ENCODE measurements at regions not wholly inside any gene's neighbourhood (a gene's known extent, or its start where the extent isn't known, plus 50 kb on each side); places are given as distances from the start of the nearest gene placed in this dataset.
"Not testable (repeated sequence)": the region's sequence is repeated elsewhere in the genome, so short reads cannot be mapped to it uniquely, and the experiment has no call there.

DNA sequence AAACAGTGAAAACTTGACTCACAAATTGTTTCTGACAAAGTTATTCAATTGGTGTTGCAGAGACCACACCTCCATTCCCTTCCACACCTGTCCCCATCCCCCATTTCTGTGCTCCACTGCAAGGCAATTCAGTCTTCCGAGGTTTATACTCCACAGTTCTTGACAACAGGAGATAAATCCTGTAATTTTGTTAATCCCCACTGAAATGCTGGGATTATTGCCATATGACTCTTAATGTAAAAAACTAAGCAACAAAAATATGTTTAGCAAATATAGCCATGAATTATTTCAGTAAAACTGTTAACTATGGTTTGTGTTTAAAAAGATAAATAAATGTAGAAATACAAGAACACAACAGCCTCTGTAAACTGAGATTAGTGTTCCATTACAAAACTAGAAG, 170.1 kb upstream of the SEMA3D start:
- Histone ChIP-seq H3K27me3 (no peaks in the 10 kb centered on the region), H3K36me3 (no peaks in the 10 kb centered on the region), H3K4me3 (ENCODE audit: low read depth in 1 of 2, low read length in 1 of 2) (no peak overlapping the region), H3K9me3 (no peaks in the 10 kb centered on the region), H3K4me1 (ENCODE audit: control insufficient read depth in 1 of 2, insufficient read depth in 1 of 2, low read depth in 1 of 2, low read length in 1 of 2) (no peaks in the 10 kb centered on the region), H3K27ac (no peak overlapping the region)
- TF ChIP-seq CTCF (IDR thresholded peaks at IDR 0.05): no peak

DNA sequence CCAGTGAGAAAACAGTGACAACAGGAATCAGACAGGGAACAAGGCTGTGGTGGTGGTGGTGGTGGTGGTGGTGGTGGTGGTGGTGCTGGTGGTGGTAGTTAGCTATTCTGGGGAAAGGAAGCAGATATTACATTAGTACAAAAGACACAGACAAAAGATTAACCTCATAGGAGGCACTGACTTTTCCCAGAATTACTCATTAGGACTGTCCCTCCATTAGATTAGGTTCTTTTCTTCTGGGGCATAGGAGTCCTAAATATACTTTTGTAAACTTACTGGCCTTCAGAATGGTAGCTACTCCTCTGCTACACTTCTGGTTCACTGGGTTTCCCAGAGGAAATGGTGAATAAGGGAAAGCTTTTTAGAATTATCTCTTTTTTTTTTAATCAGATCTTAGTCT, 156.6 kb upstream of the SEMA3D start:
- Histone ChIP-seq H3K36me3 (no peaks in the 10 kb centered on the region), H3K27ac (no peak overlapping the region), H3K4me1 (ENCODE audit: control insufficient read depth in 1 of 2, insufficient read depth in 1 of 2, low read depth in 1 of 2, low read length in 1 of 2) (no peaks in the 10 kb centered on the region), H3K27me3 (no peaks in the 10 kb centered on the region), H3K4me3 (ENCODE audit: low read depth in 1 of 2, low read length in 1 of 2) (no peak overlapping the region), H3K9me3 (no peaks in the 10 kb centered on the region)
- no peak for TF ChIP-seq CTCF (IDR thresholded peaks at IDR 0.05)

DNA sequence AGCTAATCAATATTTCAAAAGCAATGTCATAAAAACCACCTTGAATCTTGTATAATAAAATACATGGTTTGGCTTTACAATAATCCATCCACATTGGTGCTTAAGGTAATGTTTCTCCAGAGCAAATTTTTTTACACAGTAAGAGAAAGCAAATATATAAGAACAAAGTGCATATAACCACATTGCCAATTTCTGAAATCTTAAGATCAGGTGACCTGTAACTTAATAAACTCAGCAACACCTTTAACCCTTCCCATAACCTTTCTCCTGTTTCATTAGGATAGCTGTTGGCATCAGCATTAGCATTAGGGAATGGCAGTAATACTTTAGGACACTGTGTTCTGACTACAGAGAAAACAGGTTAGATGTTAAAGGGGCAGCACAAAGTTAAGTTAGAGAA, 155.9 kb upstream of the SEMA3D start:
- Histone ChIP-seq H3K27ac (no peak overlapping the region), H3K4me3 (ENCODE audit: low read depth in 1 of 2, low read length in 1 of 2) (no peak overlapping the region), H3K9me3 (no peaks in the 10 kb centered on the region), H3K27me3 (no peaks in the 10 kb centered on the region), H3K4me1 (ENCODE audit: control insufficient read depth in 1 of 2, insufficient read depth in 1 of 2, low read depth in 1 of 2, low read length in 1 of 2) (no peaks in the 10 kb centered on the region), H3K36me3 (no peaks in the 10 kb centered on the region)
- no peak for TF ChIP-seq CTCF (IDR thresholded peaks at IDR 0.05)

GRCh38 chr7:85341973-85342372, 155.1 kb upstream of the SEMA3D start:
- H3K36me3 ChIP-seq: no peaks in the 10 kb centered on the region
- no peaks in the 10 kb centered on the region for H3K27me3 ChIP-seq
- TF ChIP-seq CTCF (IDR thresholded peaks at IDR 0.05): no peak

DNA sequence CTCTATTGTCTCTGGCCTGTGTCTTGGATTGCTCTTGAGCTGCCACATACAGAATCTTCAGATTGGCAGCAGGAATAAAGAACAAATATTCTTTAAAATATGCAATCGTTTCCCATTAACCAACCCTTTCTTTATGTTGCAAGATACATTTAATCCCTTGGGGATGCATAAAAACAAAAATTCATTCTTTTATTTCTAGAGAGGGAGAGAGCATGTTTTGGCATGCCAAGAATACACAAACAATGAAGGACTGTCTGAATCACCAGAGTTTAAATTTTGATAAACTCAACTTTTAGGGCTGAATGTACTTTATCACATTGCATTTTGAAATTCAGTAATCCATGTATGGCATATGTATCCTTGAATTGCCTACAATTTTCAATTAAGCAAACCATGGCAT, 154.3 kb upstream of the SEMA3D start:
- Histone ChIP-seq H3K27ac (no peak overlapping the region), H3K4me1 (ENCODE audit: control insufficient read depth in 1 of 2, insufficient read depth in 1 of 2, low read depth in 1 of 2, low read length in 1 of 2) (no peaks in the 10 kb centered on the region), H3K27me3 (no peaks in the 10 kb centered on the region), H3K4me3 (ENCODE audit: low read depth in 1 of 2, low read length in 1 of 2) (no peak overlapping the region), H3K36me3 (no peaks in the 10 kb centered on the region), H3K9me3 (no peaks in the 10 kb centered on the region)
- no peak for TF ChIP-seq CTCF (IDR thresholded peaks at IDR 0.05)

More at GRCh38 chr7:85341973-85342372, 155.1 kb upstream of the SEMA3D start:
- Histone ChIP-seq H3K4me1 (ENCODE audit: control insufficient read depth in 1 of 2, insufficient read depth in 1 of 2, low read depth in 1 of 2, low read length in 1 of 2) (no peaks in the 10 kb centered on the region), H3K4me3 (ENCODE audit: low read depth in 1 of 2, low read length in 1 of 2) (no peak overlapping the region), H3K9me3 (no peaks in the 10 kb centered on the region), H3K27ac (no peak overlapping the region)

DNA sequence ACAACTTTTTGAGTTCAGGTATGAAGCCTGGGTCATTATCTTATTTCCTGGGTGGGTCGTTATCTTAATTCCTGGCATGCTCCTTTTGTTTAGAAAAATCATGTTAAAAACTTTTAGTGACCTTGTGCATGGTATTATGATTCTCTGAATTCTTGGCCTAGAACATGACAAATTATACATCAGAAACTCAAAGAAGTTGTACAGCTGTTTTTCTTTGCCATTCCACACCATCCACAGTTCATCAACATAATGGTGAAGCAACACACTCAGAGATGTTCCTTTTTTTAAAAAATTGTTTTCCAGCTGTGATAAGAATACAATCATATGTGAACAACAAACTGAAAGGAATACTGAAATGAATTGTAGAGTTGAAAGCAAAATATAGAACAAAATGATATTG, 149.2 kb upstream of the SEMA3D start:
- no peaks in the 10 kb centered on the region for H3K27me3 ChIP-seq
- no peaks in the 10 kb centered on the region for H3K4me1 ChIP-seq (ENCODE audit: control insufficient read depth in 1 of 2, insufficient read depth in 1 of 2, low read depth in 1 of 2, low read length in 1 of 2)
- no peaks in the 10 kb centered on the region for H3K36me3 ChIP-seq
- TF ChIP-seq CTCF (IDR thresholded peaks at IDR 0.05): no peak
- H3K27ac ChIP-seq: no peak overlapping the region
- H3K9me3 ChIP-seq: no peaks in the 10 kb centered on the region
- H3K4me3 ChIP-seq (ENCODE audit: low read depth in 1 of 2, low read length in 1 of 2): no peak overlapping the region

DNA sequence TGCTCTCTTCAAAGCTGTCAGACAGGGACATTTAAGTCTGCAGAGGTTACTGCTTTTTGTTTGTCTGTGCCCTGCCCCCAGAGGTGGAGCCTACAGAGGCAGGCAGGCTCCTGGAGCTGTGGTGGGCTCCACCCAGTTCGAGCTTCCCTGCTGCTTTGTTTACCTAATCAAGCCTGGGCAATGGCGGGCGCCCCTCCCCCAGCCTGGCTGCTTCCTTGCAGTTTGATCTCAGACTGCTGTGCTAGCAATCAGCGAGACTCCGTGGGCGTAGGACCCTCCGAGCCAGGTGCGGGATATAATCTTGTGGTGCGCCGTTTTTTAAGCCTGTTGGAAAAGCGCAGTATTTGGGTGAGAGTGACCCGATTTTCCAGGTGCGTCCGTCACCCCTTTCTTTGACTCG, 148.3 kb upstream of the SEMA3D start:
- not testable (repeated sequence) for H3K27me3 ChIP-seq; H3K4me1 ChIP-seq (ENCODE audit: control insufficient read depth in 1 of 2, insufficient read depth in 1 of 2, low read depth in 1 of 2, low read length in 1 of 2); H3K4me3 ChIP-seq (ENCODE audit: low read depth in 1 of 2, low read length in 1 of 2); H3K36me3 ChIP-seq; H3K9me3 ChIP-seq; H3K27ac ChIP-seq

Measured in neutrophil (primary cell).